Glomerular visceral epithelial cell (primary cell): ENCODE measurements at regions not wholly inside any gene's neighbourhood (a gene's known extent, or its start where the extent isn't known, plus 50 kb on each side); places are given as distances from the start of the nearest gene placed in this dataset.
"Not testable (repeated sequence)": the region's sequence is repeated elsewhere in the genome, so short reads cannot be mapped to it uniquely, and the experiment has no call there.

Source experiments
- DNase-seq: peaks from one replicate; pipeline ENCODE4 v3.0.0-alpha.2; 2016; ENCODE audit errors: extremely low spot score

DNA sequence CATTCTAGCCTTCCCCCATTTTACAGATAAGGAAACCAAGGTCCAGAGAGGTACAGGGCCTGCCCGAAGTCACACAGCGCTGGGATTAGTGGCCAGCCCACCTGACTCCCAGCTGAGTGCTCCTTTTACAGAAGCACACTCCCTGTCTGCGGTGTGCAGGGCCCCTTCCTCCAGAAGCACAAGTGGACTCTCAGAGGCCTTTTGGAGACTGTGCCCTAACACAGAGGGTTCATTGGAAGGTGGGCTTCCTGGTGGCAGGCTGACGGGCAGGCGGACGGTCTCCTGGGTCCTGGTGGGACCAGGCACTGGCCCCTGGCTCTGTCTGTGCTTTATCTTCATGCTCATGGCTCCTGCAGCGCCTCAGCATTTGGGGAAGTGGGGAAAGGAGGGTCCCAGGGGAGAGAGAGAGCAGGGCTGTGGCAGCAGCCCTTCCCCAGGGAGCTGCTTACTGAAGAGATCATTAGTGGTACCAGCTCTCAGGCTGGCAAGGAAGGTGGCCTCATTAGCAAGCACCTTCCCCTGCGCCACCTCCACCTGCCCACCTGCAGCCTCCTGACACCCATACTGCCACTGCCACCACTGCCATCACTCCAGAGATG is 83.1 kb upstream of the GOLGA6L4 start:
- not testable (repeated sequence) for DNase-seq

DNA sequence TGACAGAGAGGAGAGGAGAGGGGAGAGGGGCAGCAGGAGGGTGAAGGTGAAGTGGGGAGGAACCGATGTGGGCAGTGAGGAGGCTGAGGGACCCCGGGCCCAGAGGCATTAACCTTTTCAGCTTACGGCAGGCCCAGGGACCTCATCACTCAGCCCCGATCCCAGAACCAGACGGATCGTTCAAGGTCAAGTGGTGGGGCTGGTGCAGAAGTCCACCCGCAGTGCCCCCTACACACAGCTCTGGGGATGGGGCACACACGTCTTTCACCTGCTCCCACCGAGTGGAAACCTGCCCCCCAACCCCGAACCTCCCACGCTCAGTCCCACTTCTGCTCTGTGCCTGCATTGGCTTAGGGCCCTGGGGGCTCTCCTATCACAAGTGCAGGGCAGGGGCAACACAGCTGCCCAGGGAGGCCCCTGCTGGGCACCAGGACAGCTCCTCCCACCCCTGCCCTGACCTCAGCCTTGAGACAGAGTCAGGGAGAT is 81.9 kb upstream of the GOLGA6L4 start:
- not testable (repeated sequence) for DNase-seq

DNA sequence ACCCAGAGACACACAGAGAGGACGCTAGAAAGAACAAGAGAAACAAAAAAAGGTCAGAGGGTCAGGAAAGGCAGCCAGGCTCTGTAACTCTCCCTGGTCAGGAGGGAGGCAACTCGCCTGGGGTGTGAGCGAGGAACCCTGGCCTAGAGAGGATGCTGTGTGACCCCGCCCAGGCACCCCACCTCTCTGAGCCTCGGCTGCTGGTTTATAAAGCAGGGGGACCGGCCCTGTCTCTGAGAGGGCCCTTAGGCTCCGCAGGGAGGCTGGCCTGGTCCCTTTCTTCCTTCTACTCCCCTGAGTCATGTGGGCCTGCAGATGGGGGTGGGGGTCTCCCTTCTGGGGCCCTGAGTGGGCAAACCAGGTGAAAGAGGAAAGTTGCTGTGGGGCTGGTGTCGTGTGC is 81.3 kb upstream of the GOLGA6L4 start:
- DNase-seq: not testable (repeated sequence)

- DNase-seq: not testable (repeated sequence)
These were observed 80.8 kb upstream of the GOLGA6L4 start for GRCh38 chr15:84154787-84155186.

GRCh38 chr15:84155792-84156587 is 79.6 kb upstream of the GOLGA6L4 start:
- not testable (repeated sequence) for DNase-seq

- DNase-seq: not testable (repeated sequence)
These were observed 79.1 kb upstream of the GOLGA6L4 start for GRCh38 chr15:84156588-84156840.

DNA sequence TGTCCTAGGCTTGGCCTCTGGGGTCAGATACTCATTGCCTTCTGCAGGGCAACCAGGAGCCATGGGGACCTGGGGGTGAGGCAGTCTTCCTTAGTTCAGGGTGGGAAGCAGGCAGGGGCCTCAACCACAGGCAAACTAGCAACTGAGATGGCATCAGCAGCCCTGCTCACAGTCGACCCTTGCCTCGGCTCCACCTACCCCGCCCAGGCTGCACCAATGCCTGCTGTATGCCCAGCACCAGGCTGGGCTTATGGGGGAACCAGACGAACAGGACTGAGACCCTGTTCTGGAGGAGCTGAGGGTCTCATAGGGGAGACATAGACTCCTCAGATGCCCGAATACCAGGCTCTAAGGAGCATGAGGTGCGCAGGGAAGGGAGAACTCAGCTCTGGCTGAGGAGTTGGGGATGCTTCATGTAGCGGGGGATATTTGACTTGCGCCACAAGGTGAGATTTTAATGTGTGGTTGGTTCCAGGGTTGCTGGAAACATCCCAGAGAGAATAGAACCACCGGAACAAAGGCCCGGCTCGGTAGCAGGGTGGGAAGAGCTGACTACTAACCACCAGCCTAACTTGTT is 78.4 kb upstream of the GOLGA6L4 start:
- DNase-seq: not testable (repeated sequence)

- not testable (repeated sequence) for DNase-seq
These were observed 77.7 kb upstream of the GOLGA6L4 start for GRCh38 chr15:84157857-84158256.

GRCh38 chr15:84159346-84160269 is 76.0 kb upstream of the GOLGA6L4 start:
- not testable (repeated sequence) for DNase-seq

DNA sequence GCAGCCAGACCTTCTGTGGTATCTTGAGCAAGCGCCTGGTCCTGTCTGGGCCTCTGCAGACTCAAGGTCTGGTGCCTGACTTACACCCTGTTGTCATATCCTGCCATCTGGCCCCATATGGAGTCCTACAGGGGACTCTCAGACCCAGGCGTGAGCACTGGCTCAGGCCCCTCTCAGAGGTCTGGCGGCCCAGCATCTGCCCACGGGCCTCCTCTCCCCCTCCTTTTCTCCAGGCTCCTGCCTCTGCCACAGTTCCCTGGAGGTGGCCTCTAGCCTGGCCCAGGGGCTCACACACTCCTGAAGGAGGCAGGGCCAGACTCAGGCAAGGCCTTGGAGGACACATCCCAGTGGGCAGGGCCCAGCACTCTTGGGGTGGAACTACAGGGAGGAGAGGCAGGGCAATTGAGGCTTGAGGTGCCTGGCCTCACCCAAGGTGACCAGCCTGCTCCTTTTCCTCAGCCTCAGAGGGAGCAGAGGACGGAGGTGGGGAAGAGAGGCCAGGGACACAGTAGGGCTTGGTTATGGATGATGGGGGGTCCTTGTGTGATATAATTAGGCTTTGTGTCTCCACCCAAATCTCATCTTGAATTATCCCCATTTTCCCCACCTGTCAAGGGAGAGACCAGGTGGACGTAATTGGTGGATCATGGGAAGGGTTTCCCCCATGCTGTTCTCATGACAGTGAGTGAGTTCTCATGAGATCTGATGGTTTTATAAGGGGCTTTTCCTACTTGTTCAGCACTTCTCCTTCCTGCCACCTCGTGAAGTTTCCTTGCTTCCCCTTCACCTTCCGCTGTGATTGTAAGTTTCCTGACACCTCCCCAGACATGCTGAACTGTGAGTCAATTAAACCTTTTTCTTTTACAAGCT is 70.9 kb upstream of the GOLGA6L4 start:
- DNase-seq: not testable (repeated sequence)

GRCh38 chr15:84170029-84170428 is 65.5 kb upstream of the GOLGA6L4 start:
- DNase-seq: not testable (repeated sequence)

GRCh38 chr15:84173231-84173610 is 62.4 kb upstream of the GOLGA6L4 start:
- not testable (repeated sequence) for DNase-seq
